ENCODE measurements at regions not wholly inside any gene's neighbourhood (a gene's known extent, or its start where the extent isn't known, plus 50 kb on each side); places are given as distances from the start of the nearest gene placed in this dataset.
A peak's percentile ranks its signal among the peaks of the same experiment; 100 is the strongest.

- TF ChIP-seq CTCF (IDR thresholded peaks at IDR 0.05) (no peak), POLR2AphosphoS5 (IDR thresholded peaks at IDR 0.05; ENCODE audit: low read depth, low read length) (no peak), TCF7L2 (IDR thresholded peaks at IDR 0.05; ENCODE audit: low read depth, low read length) (no peak), REST (IDR thresholded peaks at IDR 0.05; ENCODE audit: insufficient read depth in 1 of 2, low read depth in 2 of 2, low read length in 1 of 2) (no peak)
- intact Hi-C loops (cut with micrococcal nuclease; ENCODE audit: unreplicated experiment) (no loop called here), in situ Hi-C loops (cut with HindIII; ENCODE audit: low pct_unique_long_range_greater_than_20kb, low sequenced_read_pairs) (no loop called here)
- Histone ChIP-seq H3K9me3 (ENCODE audit: control insufficient read depth, insufficient read depth, low read depth, low read length) (no peaks in the 10 kb centered on the region), H3K4me3 (ENCODE audit: low read depth in 2 of 2, low read length in 2 of 2) (no peak overlapping the region), H3K4me1 (ENCODE audit: control insufficient read depth, insufficient read depth, low read length) (no peaks in the 10 kb centered on the region), H3K27me3 (ENCODE audit: control insufficient read depth, insufficient read depth, low read length) (no peaks in the 10 kb centered on the region), H3K36me3 (ENCODE audit: control insufficient read depth, insufficient read depth, low read length) (no peaks in the 10 kb centered on the region), H3K27ac (ENCODE audit: low read length) (peak overlapping the region; percentile 46; the same call in 1 of the 2 replicates)
- no peak for ATAC-seq
- ChIA-PET POLR2A (no interaction called here), CTCF (no interaction called here)
- DNase-seq (ENCODE audit: low read depth, low spot score): no peak
- BruUV-seq (replicated peaks): no TSS peak
Observed at GRCh38 chr5:125059255-125060002, 313.0 kb upstream of the ZNF608 start.

GRCh38 chr5:125061726-125062125 is 315.3 kb upstream of the ZNF608 start:
- H3K9me3 ChIP-seq (ENCODE audit: control insufficient read depth, insufficient read depth, low read depth, low read length): no peaks in the 10 kb centered on the region
- no peaks in the 10 kb centered on the region for H3K36me3 ChIP-seq (ENCODE audit: control insufficient read depth, insufficient read depth, low read length)
- CTCF ChIA-PET: no interaction called here
- H3K27me3 ChIP-seq (ENCODE audit: control insufficient read depth, insufficient read depth, low read length): no peaks in the 10 kb centered on the region
- no peak overlapping the region for H3K4me3 ChIP-seq (ENCODE audit: low read depth in 2 of 2, low read length in 2 of 2)
- DNase-seq (ENCODE audit: low read depth, low spot score) (no peak), ATAC-seq (no peak)
- intact Hi-C loops (cut with micrococcal nuclease; ENCODE audit: unreplicated experiment) (no loop called here), in situ Hi-C loops (cut with HindIII; ENCODE audit: low pct_unique_long_range_greater_than_20kb, low sequenced_read_pairs) (no loop called here)
- no peak for TF ChIP-seq CTCF (IDR thresholded peaks at IDR 0.05)
- no peak for TF ChIP-seq SIN3A (IDR thresholded peaks at IDR 0.05; ENCODE audit: borderline replicate concordance, insufficient read depth, low read depth, low read length)
- no peak for TF ChIP-seq POLR2AphosphoS5 (IDR thresholded peaks at IDR 0.05; ENCODE audit: low read depth, low read length)
- no peak for TF ChIP-seq TCF7L2 (IDR thresholded peaks at IDR 0.05; ENCODE audit: low read depth, low read length)
- TF ChIP-seq REST (IDR thresholded peaks at IDR 0.05; ENCODE audit: insufficient read depth in 1 of 2, low read depth in 2 of 2, low read length in 1 of 2): no peak
- POLR2A ChIA-PET: no interaction called here
- no peak overlapping the region; the same call in 1 of the 2 replicates for H3K27ac ChIP-seq (ENCODE audit: low read length)
- 0 out of 2 replicates have a peak, but pooled peaks cover 3% of the 10 kb centered on the region for H3K4me1 ChIP-seq (ENCODE audit: control insufficient read depth, insufficient read depth, low read length)
- BruUV-seq (replicated peaks): no TSS peak
